Osteoblast (primary cell): ENCODE measurements at regions not wholly inside any gene's neighbourhood (a gene's known extent, or its start where the extent isn't known, plus 50 kb on each side); places are given as distances from the start of the nearest gene placed in this dataset.

Experiments
- DNase-seq: peaks from one replicate; pipeline ENCODE4 v3.0.0; 2011; ENCODE audit warnings: low spot score, mixed read lengths; ENCODE audit not compliant: insufficient read length; ENCODE audit errors: missing footprints
- H2AFZ ChIP-seq: 2 replicates; pipeline ENCODE4 v1.6.0; 2011; ENCODE audit warnings: mild to moderate bottlenecking, low read length
- H3K27ac ChIP-seq: 2 replicates; pipeline ENCODE4 v1.5.1; 2011; ENCODE audit warnings: mild to moderate bottlenecking, low read depth, low read length, moderate library complexity
- H3K27me3 ChIP-seq: 2 replicates; pipeline ENCODE4 v1.6.0; 2012; ENCODE audit warnings: mild to moderate bottlenecking, control low read depth, inconsistent platforms, low read length, moderate library complexity; ENCODE audit not compliant: insufficient read depth
- H3K36me3 ChIP-seq: 2 replicates; pipeline ENCODE4 v1.5.1; 2011; ENCODE audit warnings: mild to moderate bottlenecking, low read length, control low read depth, moderate library complexity; ENCODE audit not compliant: insufficient read depth
- H3K4me1 ChIP-seq: 2 replicates; pipeline ENCODE4 v1.5.1; 2011; ENCODE audit warnings: mild to moderate bottlenecking, low read length, control low read depth, moderate library complexity; ENCODE audit not compliant: insufficient read depth
- H3K4me2 ChIP-seq: 2 replicates; pipeline ENCODE4 v1.6.0; 2011; ENCODE audit warnings: mild to moderate bottlenecking, low read length; ENCODE audit not compliant: insufficient read depth
- H3K4me3 ChIP-seq: fragments of 200-600 bp; sonication (generic); 3 replicates; pipeline ENCODE4 v1.5.1; 2012; ENCODE audit warnings: mild to moderate bottlenecking, low read length, inconsistent platforms; ENCODE audit not compliant: insufficient read depth
- H3K79me2 ChIP-seq: 2 replicates; pipeline ENCODE4 v1.6.0; 2012; ENCODE audit warnings: mild to moderate bottlenecking, low read length, control low read depth, inconsistent platforms; ENCODE audit not compliant: insufficient read depth
- H3K9me3 ChIP-seq: 2 replicates; pipeline ENCODE4 v1.5.1; 2011; ENCODE audit warnings: low read depth, low read length, control low read depth
- H4K20me1 ChIP-seq: 2 replicates; pipeline ENCODE4 v1.6.0; 2012; ENCODE audit warnings: mild to moderate bottlenecking, low read length, control low read depth; ENCODE audit not compliant: insufficient read depth
- CTCF ChIP-seq: IDR thresholded peaks from 2 replicates; pipeline ENCODE4 v1.5.1; 2011; ENCODE audit warnings: mild to moderate bottlenecking, low read depth, low read length, moderate library complexity; ENCODE audit errors: extremely low read depth

- Histone ChIP-seq H3K4me2 (no peak overlapping the region), H3K27me3 (no peaks in the 10 kb centered on the region), H3K79me2 (no peaks in the 10 kb centered on the region), H3K36me3 (no peaks in the 10 kb centered on the region), H3K9me3 (no peaks in the 10 kb centered on the region), H3K27ac (no peak overlapping the region), H4K20me1 (no peaks in the 10 kb centered on the region), H3K4me1 (peaks cover 14% of the 10 kb centered on the region), H3K4me3 (no peak overlapping the region), H2AFZ (no peak overlapping the region)
- peak; percentile 90 for DNase-seq
- TF ChIP-seq CTCF = peak; percentile 87
Measured at GRCh38 chr11:128172046-128172878, 415.1 kb downstream of the ETS1 start.

GRCh38 chr11:128171506-128171905 is 415.9 kb downstream of the ETS1 start:
- no peak overlapping the region for H2AFZ ChIP-seq
- no peak overlapping the region for H3K4me2 ChIP-seq
- no peak overlapping the region for H3K4me3 ChIP-seq
- no peak for DNase-seq
- no peaks in the 10 kb centered on the region for H3K79me2 ChIP-seq
- no peak for TF ChIP-seq CTCF
- H4K20me1 ChIP-seq = no peaks in the 10 kb centered on the region
- no peaks in the 10 kb centered on the region for H3K9me3 ChIP-seq
- H3K27ac ChIP-seq = no peak overlapping the region
- H3K27me3 ChIP-seq = no peaks in the 10 kb centered on the region
- peaks cover 14% of the 10 kb centered on the region for H3K4me1 ChIP-seq
- H3K36me3 ChIP-seq = no peaks in the 10 kb centered on the region

- Histone ChIP-seq H3K36me3 (no peaks in the 10 kb centered on the region), H3K4me2 (no peak overlapping the region), H4K20me1 (no peaks in the 10 kb centered on the region), H3K9me3 (no peaks in the 10 kb centered on the region), H3K79me2 (no peaks in the 10 kb centered on the region), H3K27ac (no peak overlapping the region), H2AFZ (no peak overlapping the region), H3K4me3 (no peak overlapping the region), H3K27me3 (no peaks in the 10 kb centered on the region), H3K4me1 (no peaks in the 10 kb centered on the region)
- DNase-seq = no peak
- no peak for TF ChIP-seq CTCF
Measured at GRCh38 chr11:128165572-128165971, 421.8 kb downstream of the ETS1 start.

GRCh38 chr11:128164080-128164741 is 423.1 kb downstream of the ETS1 start:
- H3K9me3 ChIP-seq = no peaks in the 10 kb centered on the region
- H3K4me3 ChIP-seq = no peak overlapping the region
- no peaks in the 10 kb centered on the region for H4K20me1 ChIP-seq
- H3K27ac ChIP-seq = no peak overlapping the region
- H3K4me1 ChIP-seq = no peaks in the 10 kb centered on the region
- H2AFZ ChIP-seq = no peak overlapping the region
- TF ChIP-seq CTCF = no peak
- DNase-seq = no peak
- no peaks in the 10 kb centered on the region for H3K79me2 ChIP-seq
- no peaks in the 10 kb centered on the region for H3K36me3 ChIP-seq
- H3K27me3 ChIP-seq = no peaks in the 10 kb centered on the region
- H3K4me2 ChIP-seq = no peak overlapping the region
